ENCODE measurements at regions not wholly inside any gene's neighbourhood (a gene's known extent, or its start where the extent isn't known, plus 50 kb on each side); places are given as distances from the start of the nearest gene placed in this dataset.
"Not testable (repeated sequence)": the region's sequence is repeated elsewhere in the genome, so short reads cannot be mapped to it uniquely, and the experiment has no call there.

DNA sequence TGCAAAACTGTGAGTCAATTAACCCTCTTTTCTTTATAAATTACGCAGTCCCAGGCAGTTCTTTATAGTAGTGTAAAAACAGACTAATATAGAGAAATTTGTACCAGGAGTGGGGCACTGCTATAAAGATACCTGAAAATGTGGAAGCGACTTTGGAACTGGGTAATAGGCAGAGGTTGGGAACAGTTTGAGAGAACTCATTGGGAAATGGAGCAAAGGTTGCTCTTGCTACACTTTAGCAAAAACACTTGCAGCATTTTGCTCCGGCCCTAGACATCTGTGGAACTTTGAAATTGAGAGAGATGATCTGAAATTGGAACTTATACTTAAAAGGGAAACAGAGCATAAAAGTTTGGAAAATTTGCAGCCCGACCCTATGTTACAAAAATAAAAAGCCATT lies 810.9 kb downstream of the LTN1 start:
- DNase-seq (ENCODE audit: low spot score), result no peak
- TF ChIP-seq, protein P1, sequence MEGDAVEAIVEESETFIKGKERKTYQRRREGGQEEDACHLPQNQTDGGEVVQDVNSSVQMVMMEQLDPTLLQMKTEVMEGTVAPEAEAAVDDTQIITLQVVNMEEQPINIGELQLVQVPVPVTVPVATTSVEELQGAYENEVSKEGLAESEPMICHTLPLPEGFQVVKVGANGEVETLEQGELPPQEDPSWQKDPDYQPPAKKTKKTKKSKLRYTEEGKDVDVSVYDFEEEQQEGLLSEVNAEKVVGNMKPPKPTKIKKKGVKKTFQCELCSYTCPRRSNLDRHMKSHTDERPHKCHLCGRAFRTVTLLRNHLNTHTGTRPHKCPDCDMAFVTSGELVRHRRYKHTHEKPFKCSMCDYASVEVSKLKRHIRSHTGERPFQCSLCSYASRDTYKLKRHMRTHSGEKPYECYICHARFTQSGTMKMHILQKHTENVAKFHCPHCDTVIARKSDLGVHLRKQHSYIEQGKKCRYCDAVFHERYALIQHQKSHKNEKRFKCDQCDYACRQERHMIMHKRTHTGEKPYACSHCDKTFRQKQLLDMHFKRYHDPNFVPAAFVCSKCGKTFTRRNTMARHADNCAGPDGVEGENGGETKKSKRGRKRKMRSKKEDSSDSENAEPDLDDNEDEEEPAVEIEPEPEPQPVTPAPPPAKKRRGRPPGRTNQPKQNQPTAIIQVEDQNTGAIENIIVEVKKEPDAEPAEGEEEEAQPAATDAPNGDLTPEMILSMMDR (IDR thresholded peaks at IDR 0.05; ENCODE audit: borderline replicate concordance, control extremely low read depth, extremely low read depth, insufficient read depth, missing control alignments), result no peak
- in situ Hi-C loops (cut with MboI; ENCODE audit: low sequenced_read_pairs, unreplicated experiment), result no loop called here

DNA sequence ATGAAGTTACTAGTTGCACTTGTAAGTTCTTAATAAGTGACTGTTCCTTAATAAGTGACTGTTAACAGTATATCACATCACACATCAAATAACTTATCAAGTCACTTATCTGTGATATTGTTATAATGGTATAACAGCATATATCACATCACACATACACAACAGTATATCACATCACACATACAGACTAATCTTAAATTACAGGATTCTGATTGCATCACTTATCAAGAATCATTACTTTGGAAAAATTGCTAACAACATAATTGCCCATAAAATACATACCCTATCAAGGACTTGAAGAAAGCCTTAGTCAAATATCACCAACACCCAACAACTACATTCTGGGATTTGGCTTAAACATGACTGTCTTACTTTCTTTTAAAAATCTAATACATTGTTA lies 813.5 kb downstream of the LTN1 start:
- DNase-seq (ENCODE audit: low spot score), result no peak
- in situ Hi-C loops (cut with MboI; ENCODE audit: low sequenced_read_pairs, unreplicated experiment), result no loop called here
- TF ChIP-seq, protein P1 (IDR thresholded peaks at IDR 0.05; ENCODE audit: borderline replicate concordance, control extremely low read depth, extremely low read depth, insufficient read depth, missing control alignments), result no peak

DNA sequence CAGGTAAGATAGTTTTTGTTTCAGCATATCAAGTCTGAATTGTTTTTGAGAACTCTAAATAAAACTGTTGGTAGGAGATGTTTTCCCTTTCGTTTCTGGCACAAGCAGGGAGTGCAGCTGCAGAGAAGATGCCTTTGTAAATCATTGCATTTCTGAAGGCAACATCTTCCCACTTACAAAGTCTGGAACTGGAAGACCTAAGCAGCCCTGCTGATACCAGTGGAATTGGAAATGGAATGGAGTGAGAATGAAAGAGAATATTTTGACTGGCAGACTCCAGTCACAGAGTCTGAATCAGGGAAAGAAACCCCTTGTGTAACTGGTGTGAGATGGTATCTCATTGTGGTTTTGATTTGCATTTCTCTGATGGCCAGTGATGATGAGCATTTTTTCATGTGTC lies 815.6 kb downstream of the LTN1 start:
- in situ Hi-C loops (cut with MboI; ENCODE audit: low sequenced_read_pairs, unreplicated experiment), result no loop called here

DNA sequence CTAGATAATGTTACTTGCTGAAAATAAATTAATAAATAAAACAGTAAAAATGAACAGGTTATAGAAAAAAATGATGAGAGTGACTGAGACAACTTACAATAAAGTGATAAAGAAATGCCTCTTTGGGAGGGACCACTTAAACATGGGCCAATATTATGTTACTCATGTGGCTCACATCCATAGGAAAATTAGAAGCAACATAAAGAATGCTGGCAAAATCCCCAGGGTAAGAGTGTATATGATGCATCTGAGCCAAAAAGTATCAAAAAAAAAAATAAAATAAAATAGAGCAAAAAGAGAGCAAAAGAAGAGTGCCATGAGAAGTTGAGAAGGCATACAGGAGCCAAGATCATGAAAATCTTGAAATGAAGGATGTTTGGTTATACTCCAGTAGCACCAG lies 818.0 kb downstream of the LTN1 start:
- TF ChIP-seq, protein P1 (IDR thresholded peaks at IDR 0.05; ENCODE audit: borderline replicate concordance, control extremely low read depth, extremely low read depth, insufficient read depth, missing control alignments), result no peak
- in situ Hi-C loops (cut with MboI; ENCODE audit: low sequenced_read_pairs, unreplicated experiment), result no loop called here
- DNase-seq (ENCODE audit: low spot score), result no peak

More for the DNA sequence above, 815.6 kb downstream of the LTN1 start:
- DNase-seq (ENCODE audit: low spot score), result no peak
- TF ChIP-seq, protein P1 (IDR thresholded peaks at IDR 0.05; ENCODE audit: borderline replicate concordance, control extremely low read depth, extremely low read depth, insufficient read depth, missing control alignments), result no peak

DNA sequence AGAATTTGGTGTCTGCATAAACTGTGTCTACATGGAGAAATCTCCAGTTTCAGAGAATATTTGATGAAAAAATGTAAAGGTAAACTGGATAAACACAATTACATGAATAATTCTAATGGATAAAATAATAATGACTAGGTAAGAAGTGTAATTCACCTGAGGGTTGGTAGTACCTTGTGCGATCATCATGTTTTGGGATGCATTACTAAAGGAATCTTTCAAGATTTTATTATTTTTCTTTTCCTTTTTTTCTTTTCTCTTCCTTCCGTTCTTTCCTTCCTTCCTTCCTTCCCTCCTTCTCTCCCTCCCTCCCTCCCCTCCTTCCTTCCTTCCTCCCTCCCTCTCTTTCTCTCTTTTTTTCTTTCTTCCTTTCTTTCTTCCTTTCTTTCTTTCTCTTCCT lies 818.7 kb downstream of the LTN1 start:
- DNase-seq (ENCODE audit: low spot score), result no peak
- TF ChIP-seq, protein P1 (IDR thresholded peaks at IDR 0.05; ENCODE audit: borderline replicate concordance, control extremely low read depth, extremely low read depth, insufficient read depth, missing control alignments), result no peak

DNA sequence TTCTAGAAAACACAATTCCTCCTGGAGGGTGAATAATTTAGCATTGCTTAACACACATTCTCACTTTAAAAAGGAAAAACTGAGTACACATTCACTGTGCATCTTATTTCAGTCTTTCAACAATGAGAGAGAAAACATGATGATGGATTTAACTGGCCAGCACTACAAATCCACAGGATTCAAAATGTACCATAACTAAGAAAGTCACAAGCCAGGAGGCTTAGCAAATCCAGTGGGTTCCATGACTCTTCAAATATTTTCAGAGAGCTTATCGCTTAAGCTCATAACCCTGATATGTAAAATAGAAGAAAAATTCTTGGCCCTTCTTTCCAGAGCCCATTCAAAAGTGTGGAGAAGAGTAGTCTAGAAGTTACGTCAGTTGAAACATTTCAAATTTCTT lies 820.3 kb downstream of the LTN1 start:
- no peak for DNase-seq (ENCODE audit: low spot score)
- in situ Hi-C loops (cut with MboI; ENCODE audit: low sequenced_read_pairs, unreplicated experiment), result no loop called here
- TF ChIP-seq, protein P1 (IDR thresholded peaks at IDR 0.05; ENCODE audit: borderline replicate concordance, control extremely low read depth, extremely low read depth, insufficient read depth, missing control alignments), result no peak

More for the DNA sequence above, 818.7 kb downstream of the LTN1 start:
- in situ Hi-C loops (cut with MboI; ENCODE audit: low sequenced_read_pairs, unreplicated experiment), result no loop called here

DNA sequence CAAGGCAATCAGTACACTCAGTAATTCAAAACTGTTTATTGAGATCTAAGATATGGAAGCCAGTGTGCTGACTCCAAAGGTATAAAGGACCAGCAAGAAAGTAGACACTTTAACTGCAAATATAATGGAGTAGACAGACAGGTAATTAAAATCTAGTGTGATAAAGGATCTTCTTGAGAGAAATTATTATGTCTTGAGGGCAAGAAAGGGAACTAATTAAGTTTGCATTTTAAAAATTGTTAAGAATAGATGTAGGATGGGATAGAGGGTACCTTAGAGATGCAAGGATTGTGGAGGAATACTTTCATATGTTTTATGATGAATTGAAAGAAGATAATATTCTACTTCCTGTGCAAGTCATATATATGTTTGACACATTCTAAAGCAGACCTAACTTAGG lies 825.3 kb downstream of the LTN1 start:
- in situ Hi-C loops (cut with MboI; ENCODE audit: low sequenced_read_pairs, unreplicated experiment), result no loop called here
- no peak for DNase-seq (ENCODE audit: low spot score)
- TF ChIP-seq, protein P1 (IDR thresholded peaks at IDR 0.05; ENCODE audit: borderline replicate concordance, control extremely low read depth, extremely low read depth, insufficient read depth, missing control alignments), result no peak

DNA sequence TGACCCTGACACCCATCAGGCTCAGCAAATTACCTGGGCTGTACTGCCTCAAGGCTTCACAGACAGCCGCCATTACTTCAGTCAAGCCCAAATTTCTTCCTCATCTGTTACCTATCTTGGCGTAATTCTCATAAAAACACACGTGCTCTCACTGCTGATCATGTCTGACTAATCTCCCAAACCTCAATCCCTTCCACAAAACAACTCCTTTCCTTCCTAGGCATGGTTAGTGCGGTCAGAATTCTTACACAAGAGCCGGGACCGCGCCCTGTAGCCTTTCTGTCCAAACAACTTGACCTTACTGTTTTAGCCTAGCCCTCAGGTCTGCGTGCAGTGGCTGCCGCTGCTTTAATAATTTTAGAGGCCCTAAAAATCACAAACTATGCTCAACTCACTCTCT lies 828.2 kb downstream of the LTN1 start:
- in situ Hi-C loops (cut with MboI; ENCODE audit: low sequenced_read_pairs, unreplicated experiment), result not testable (repeated sequence)

DNA sequence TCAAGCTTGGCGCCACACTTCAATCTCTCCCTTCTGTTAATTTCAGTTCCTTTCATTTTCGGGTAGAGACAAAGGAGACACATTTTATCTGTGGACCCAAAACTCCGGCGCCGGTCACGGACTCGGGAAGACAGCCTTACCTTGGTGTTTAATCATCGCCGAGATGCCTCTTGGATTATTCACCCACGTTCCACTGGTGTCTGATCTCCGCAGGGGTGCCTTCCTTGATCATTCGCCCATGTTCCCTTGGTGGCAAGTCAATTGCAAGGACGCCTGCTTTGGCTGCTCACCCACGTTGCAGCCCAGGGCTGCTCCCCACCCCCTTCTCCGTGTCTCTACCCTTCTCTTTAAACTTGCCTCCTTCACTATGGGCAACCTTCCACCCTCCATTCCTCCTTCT lies 830.6 kb downstream of the LTN1 start:
- in situ Hi-C loops (cut with MboI; ENCODE audit: low sequenced_read_pairs, unreplicated experiment); DNase-seq (ENCODE audit: low spot score): not testable (repeated sequence)

More for the DNA sequence above, 828.2 kb downstream of the LTN1 start:
- DNase-seq (ENCODE audit: low spot score), result not testable (repeated sequence)
